ENCODE measurements at regions not wholly inside any gene's neighbourhood (a gene's known extent, or its start where the extent isn't known, plus 50 kb on each side); places are given as distances from the start of the nearest gene placed in this dataset.

GRCh38 chr13:109575821-109576220 lies 210.6 kb downstream of the IRS2 start:
- TF ChIP-seq EZH2 (IDR thresholded peaks at IDR 0.05; ENCODE audit: insufficient read depth, poor library complexity, severe bottlenecking) = no peak
- Histone ChIP-seq H4K20me1 (ENCODE audit: insufficient read depth) (no peaks in the 10 kb centered on the region), H3F3A (ENCODE audit: insufficient read depth) (no peaks in the 10 kb centered on the region), H3K9ac (no peak overlapping the region), H3K27ac (no peak overlapping the region), H3K4me3 (no peak overlapping the region), H3K4me1 (ENCODE audit: insufficient read depth) (no peaks in the 10 kb centered on the region), H3K36me3 (ENCODE audit: low read depth) (no peaks in the 10 kb centered on the region), H3K9me2 (ENCODE audit: insufficient read depth) (no peaks in the 10 kb centered on the region), H2AFZ (no peak overlapping the region), H3K4me2 (ENCODE audit: unreplicated experiment) (no peak overlapping the region), H3K79me2 (ENCODE audit: insufficient read depth) (no peaks in the 10 kb centered on the region), H3K27me3 (replicated peaks; ENCODE audit: insufficient read depth) (peaks cover 28% of the 10 kb centered on the region), H3K9me3 (ENCODE audit: low read depth) (no peaks in the 10 kb centered on the region)
- in situ Hi-C loops (cut with MboI) = no loop called here
- 14 to 26% methylated on average over 3 of the region's 3 CpGs for WGBS, 2 experiments (ENCODE audit: low coverage in 1 of 2, low lambda C conversion rate in 2 of 2, missing lambda C conversion rate in 2 of 2)
- no peak for DNase-seq

GRCh38 chr13:109572389-109572788 lies 214.0 kb downstream of the IRS2 start:
- Histone ChIP-seq H3K4me2 (ENCODE audit: unreplicated experiment) (no peak overlapping the region), H4K20me1 (ENCODE audit: insufficient read depth) (no peaks in the 10 kb centered on the region), H3K9me2 (ENCODE audit: insufficient read depth) (no peaks in the 10 kb centered on the region), H3K27ac (no peak overlapping the region), H3K79me2 (ENCODE audit: insufficient read depth) (no peaks in the 10 kb centered on the region), H2AFZ (no peak overlapping the region), H3K4me1 (ENCODE audit: insufficient read depth) (no peaks in the 10 kb centered on the region), H3K36me3 (ENCODE audit: low read depth) (no peaks in the 10 kb centered on the region), H3K9me3 (ENCODE audit: low read depth) (no peaks in the 10 kb centered on the region), H3K4me3 (no peak overlapping the region), H3K27me3 (replicated peaks; ENCODE audit: insufficient read depth) (peaks cover 21% of the 10 kb centered on the region), H3F3A (ENCODE audit: insufficient read depth) (no peaks in the 10 kb centered on the region), H3K9ac (no peak overlapping the region)
- no peak for DNase-seq
- in situ Hi-C loops (cut with MboI) = no loop called here
- 58% methylated on average over 6 of the region's 6 CpGs for WGBS, 2 experiments (ENCODE audit: low coverage in 1 of 2, low lambda C conversion rate in 2 of 2, missing lambda C conversion rate in 2 of 2)
- TF ChIP-seq EZH2phosphoT487 (IDR thresholded peaks at IDR 0.05; ENCODE audit: insufficient read depth, low read depth) (no peak), EZH2 (IDR thresholded peaks at IDR 0.05; ENCODE audit: insufficient read depth, poor library complexity, severe bottlenecking) (no peak)

- no peak for DNase-seq
- in situ Hi-C loops (cut with MboI) = no loop called here
- H3K4me1 ChIP-seq (ENCODE audit: insufficient read depth) = no peaks in the 10 kb centered on the region
- WGBS, 2 experiments (ENCODE audit: low coverage in 1 of 2, low lambda C conversion rate in 2 of 2, missing lambda C conversion rate in 2 of 2) = 65 to 66% methylated on average over 11 of the region's 11 CpGs
- no peaks in the 10 kb centered on the region for H3F3A ChIP-seq (ENCODE audit: insufficient read depth)
- H2AFZ ChIP-seq = no peak overlapping the region
- no peaks in the 10 kb centered on the region for H3K36me3 ChIP-seq (ENCODE audit: low read depth)
- no peaks in the 10 kb centered on the region for H3K9me2 ChIP-seq (ENCODE audit: insufficient read depth)
- H3K27me3 ChIP-seq (replicated peaks; ENCODE audit: insufficient read depth) = peaks cover 21% of the 10 kb centered on the region
- no peak overlapping the region for H3K4me2 ChIP-seq (ENCODE audit: unreplicated experiment)
- H3K9ac ChIP-seq = no peak overlapping the region
- H3K27ac ChIP-seq = no peak overlapping the region
- no peaks in the 10 kb centered on the region for H4K20me1 ChIP-seq (ENCODE audit: insufficient read depth)
- no peaks in the 10 kb centered on the region for H3K79me2 ChIP-seq (ENCODE audit: insufficient read depth)
- H3K4me3 ChIP-seq = no peak overlapping the region
- TF ChIP-seq EZH2phosphoT487 (IDR thresholded peaks at IDR 0.05; ENCODE audit: insufficient read depth, low read depth) (no peak), EZH2 (IDR thresholded peaks at IDR 0.05; ENCODE audit: insufficient read depth, poor library complexity, severe bottlenecking) (no peak)
- H3K9me3 ChIP-seq (ENCODE audit: low read depth) = no peaks in the 10 kb centered on the region
Measured at GRCh38 chr13:109569958-109570711, 216.2 kb downstream of the IRS2 start.

GRCh38 chr13:109568339-109568818 lies 218.0 kb downstream of the IRS2 start:
- H3K9ac ChIP-seq = no peak overlapping the region
- WGBS, 2 experiments (ENCODE audit: low coverage in 1 of 2, low lambda C conversion rate in 2 of 2, missing lambda C conversion rate in 2 of 2) = 28 to 30% methylated on average over 4 of the region's 4 CpGs
- no peaks in the 10 kb centered on the region for H3K9me2 ChIP-seq (ENCODE audit: insufficient read depth)
- peaks cover 6% of the 10 kb centered on the region; the same call in 1 of the 2 replicates for H3K27me3 ChIP-seq (replicated peaks; ENCODE audit: insufficient read depth)
- H4K20me1 ChIP-seq (ENCODE audit: insufficient read depth) = no peaks in the 10 kb centered on the region
- H3K36me3 ChIP-seq (ENCODE audit: low read depth) = no peaks in the 10 kb centered on the region
- no peaks in the 10 kb centered on the region for H3K9me3 ChIP-seq (ENCODE audit: low read depth)
- no peaks in the 10 kb centered on the region for H3K79me2 ChIP-seq (ENCODE audit: insufficient read depth)
- H3K27ac ChIP-seq = no peak overlapping the region
- H3K4me3 ChIP-seq = no peak overlapping the region
- H3K4me1 ChIP-seq (ENCODE audit: insufficient read depth) = no peaks in the 10 kb centered on the region
- no peak for TF ChIP-seq EZH2phosphoT487 (IDR thresholded peaks at IDR 0.05; ENCODE audit: insufficient read depth, low read depth)
- TF ChIP-seq EZH2 (IDR thresholded peaks at IDR 0.05; ENCODE audit: insufficient read depth, poor library complexity, severe bottlenecking) = no peak
- DNase-seq = no peak
- in situ Hi-C loops (cut with MboI) = no loop called here
- no peak overlapping the region for H2AFZ ChIP-seq
- H3F3A ChIP-seq (ENCODE audit: insufficient read depth) = no peaks in the 10 kb centered on the region
- H3K4me2 ChIP-seq (ENCODE audit: unreplicated experiment) = no peak overlapping the region
